ENCODE measurements at regions not wholly inside any gene's neighbourhood (a gene's known extent, or its start where the extent isn't known, plus 50 kb on each side); places are given as distances from the start of the nearest gene placed in this dataset.

DNA sequence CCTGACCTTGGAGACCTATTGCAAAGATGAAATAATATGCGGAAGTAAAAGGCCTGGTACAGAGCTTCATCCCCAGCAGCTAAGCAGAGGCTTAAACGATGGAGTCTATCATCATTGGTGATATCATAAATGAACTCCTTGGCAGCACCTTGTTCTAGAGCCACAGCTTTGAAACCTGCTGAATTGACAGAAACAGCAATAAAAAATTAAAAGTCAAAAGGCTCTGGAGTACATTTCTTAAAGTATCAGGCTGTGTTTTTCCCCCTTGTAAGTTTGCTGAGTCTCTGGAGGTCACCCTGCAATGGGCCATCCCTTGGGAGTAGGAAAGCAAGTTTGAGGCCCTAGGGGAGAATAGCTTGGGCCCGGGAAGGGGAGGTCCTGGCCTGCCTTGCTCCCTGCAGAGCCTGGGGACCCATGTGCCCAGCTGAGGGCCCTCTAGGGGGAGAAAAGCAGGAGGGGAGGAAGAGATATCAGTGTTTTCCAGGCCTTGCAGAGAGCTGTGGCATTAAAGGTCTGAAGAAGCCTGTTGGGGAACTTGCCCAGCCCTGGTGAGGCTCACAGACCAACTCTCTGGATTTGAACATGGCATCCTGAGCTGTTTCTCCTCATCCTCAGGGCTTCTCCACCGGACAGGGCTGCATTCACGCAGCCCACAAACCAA lies 416.1 kb downstream of the ZNF536 start:
- no peak for TF ChIP-seq POLR2A (IDR thresholded peaks at IDR 0.05)
- no peak for TF ChIP-seq EP300 (IDR thresholded peaks at IDR 0.05)
- TF ChIP-seq, protein P1, sequence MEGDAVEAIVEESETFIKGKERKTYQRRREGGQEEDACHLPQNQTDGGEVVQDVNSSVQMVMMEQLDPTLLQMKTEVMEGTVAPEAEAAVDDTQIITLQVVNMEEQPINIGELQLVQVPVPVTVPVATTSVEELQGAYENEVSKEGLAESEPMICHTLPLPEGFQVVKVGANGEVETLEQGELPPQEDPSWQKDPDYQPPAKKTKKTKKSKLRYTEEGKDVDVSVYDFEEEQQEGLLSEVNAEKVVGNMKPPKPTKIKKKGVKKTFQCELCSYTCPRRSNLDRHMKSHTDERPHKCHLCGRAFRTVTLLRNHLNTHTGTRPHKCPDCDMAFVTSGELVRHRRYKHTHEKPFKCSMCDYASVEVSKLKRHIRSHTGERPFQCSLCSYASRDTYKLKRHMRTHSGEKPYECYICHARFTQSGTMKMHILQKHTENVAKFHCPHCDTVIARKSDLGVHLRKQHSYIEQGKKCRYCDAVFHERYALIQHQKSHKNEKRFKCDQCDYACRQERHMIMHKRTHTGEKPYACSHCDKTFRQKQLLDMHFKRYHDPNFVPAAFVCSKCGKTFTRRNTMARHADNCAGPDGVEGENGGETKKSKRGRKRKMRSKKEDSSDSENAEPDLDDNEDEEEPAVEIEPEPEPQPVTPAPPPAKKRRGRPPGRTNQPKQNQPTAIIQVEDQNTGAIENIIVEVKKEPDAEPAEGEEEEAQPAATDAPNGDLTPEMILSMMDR (IDR thresholded peaks at IDR 0.05): no peak
